Stimulated activated CD4-positive, alpha-beta T cell treated with anti-CD3 and anti-CD28 coated beads, TNF-alpha, amount 100 ng/mL, for 48 hours (primary cell): ENCODE measurements at regions not wholly inside any gene's neighbourhood (a gene's known extent, or its start where the extent isn't known, plus 50 kb on each side); places are given as distances from the start of the nearest gene placed in this dataset.
"Not testable (repeated sequence)": the region's sequence is repeated elsewhere in the genome, so short reads cannot be mapped to it uniquely, and the experiment has no call there.

ENCODE experiments used
- DNase-seq, 3 donors: peaks; one replicate each; pipeline ENCODE4 v3.0.0-alpha.2; 2020; ENCODE audit warnings: low read depth in 3 of 3

GRCh38 chr20:29881107-29881506 lies 1376.4 kb upstream of the DEFB115 start:
- not testable (repeated sequence) for DNase-seq

DNA sequence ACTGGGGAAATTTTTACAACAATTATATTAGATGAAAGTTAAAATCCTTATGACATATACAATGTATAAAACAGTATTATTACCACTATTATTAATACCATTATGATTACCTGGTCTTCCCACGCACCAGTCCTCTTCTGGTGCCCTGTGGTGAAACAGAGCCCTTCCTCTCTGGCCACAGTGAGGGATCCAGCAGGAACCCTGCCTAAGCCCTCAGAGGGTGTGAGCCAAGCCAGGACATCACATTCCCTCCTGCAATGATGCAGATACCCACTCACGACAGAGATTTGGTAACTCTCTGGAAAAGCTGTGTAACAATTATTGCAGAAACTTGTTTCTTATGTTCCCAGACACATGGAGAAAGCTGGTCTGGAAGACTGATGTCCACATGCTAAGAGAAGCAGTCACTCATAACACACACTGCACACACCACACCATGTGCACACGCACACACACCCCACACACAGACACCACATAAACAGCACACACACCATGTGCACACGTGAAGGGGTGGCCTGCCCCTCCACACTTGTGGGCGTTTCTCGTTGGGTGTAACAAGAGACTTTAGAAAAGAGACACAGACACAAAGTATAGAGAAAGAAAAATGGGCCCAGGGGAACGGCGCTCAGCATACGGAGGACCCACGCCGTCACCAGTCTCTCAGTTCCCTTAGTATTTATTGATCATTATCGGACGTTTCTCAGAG lies 1373.8 kb upstream of the DEFB115 start:
- not testable (repeated sequence) for DNase-seq

DNA sequence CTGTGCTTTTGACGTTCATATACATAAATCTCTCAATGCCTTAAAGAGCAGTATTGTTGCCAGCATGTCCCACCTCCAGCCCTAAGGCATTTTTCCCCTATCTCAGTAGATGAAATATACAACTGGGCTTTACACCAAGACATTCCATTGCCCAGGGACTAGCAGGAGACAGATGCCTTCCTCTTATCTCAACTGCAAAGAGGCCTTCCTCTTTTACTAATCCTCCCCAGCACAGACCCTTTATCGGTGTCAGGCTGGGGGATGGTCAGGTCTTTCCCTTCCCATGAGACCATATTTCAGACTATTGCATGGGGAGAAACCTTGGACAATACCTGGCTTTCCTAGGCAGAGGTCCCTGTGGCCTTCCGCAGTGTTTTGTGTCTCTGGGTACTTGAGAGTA lies 1373.1 kb upstream of the DEFB115 start:
- DNase-seq: not testable (repeated sequence)

DNA sequence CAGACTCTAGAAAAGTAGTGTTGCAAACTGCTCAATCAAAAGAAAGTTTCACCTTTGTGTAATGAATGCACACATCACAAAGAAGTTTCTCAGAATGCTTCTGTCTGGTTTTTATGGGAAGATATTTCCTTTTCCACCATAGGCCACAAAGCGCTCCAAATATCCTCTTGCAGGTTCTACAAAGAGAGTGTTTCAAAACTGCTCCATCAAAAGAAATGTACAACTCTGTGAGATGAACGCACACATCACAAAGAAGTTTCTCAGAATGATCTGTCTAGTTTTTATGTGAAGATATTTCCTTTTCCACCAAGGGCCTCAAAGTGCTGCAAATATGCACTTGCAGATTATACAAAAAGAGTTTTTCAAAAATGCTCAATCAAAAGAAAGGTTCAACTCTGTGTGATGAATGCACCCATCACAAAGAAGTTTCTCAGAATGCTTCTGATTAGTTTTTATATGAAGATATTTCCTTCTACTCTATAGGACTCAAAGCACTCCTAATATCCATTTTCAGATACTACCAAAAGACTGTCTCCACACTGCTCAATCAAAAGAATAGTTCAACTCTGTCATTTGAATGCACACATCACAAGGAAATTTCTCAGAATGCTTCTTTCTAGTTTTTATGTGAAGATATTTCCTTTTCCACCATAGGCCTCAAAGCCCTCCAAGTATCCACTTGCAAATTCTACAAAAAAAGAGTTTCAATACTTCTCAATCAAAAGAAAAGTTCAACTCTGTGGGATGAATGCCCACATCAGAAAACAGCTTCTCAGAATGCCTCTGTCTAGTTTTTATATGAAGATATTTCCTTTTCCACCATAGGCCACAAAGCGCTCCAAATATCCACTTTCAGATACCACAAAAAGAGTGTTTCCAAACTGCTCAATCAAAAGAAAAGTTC lies 1371.9 kb upstream of the DEFB115 start:
- DNase-seq: not testable (repeated sequence)

GRCh38 chr20:29891555-29891954 lies 1365.9 kb upstream of the DEFB115 start:
- not testable (repeated sequence) for DNase-seq
